ENCODE measurements at regions not wholly inside any gene's neighbourhood (a gene's known extent, or its start where the extent isn't known, plus 50 kb on each side); places are given as distances from the start of the nearest gene placed in this dataset.

GRCh38 chr3:194991338-194991654 lies 279.7 kb downstream of the XXYLT1 start:
- H2BK20ac ChIP-seq (ENCODE audit: low read depth, low read length): no peak overlapping the region
- H3K27ac ChIP-seq (ENCODE audit: insufficient read depth, low read length): no peak overlapping the region
- no peak overlapping the region for H2BK15ac ChIP-seq (ENCODE audit: low read depth, low read length)
- no peaks in the 10 kb centered on the region for H4K20me1 ChIP-seq (ENCODE audit: insufficient read depth, low read length)
- H3K4me2 ChIP-seq (ENCODE audit: low read depth, low read length): no peak overlapping the region
- dilution Hi-C loops (cut with HindIII; ENCODE audit: low sequenced_read_pairs, unreplicated experiment): no loop called here
- H2AK5ac ChIP-seq (ENCODE audit: low read depth, low read length): no peak overlapping the region
- H3K56ac ChIP-seq (ENCODE audit: extremely low read depth, insufficient read depth, low read length): no peak overlapping the region
- no CpG with 5 or more reads among the region's 4 CpGs for WGBS, 2 experiments (ENCODE audit: extremely low coverage in 2 of 2, insufficient read length in 1 of 2)
- no peaks in the 10 kb centered on the region for H3K36me3 ChIP-seq (ENCODE audit: control insufficient read depth, insufficient read depth, low read length)
- no peak overlapping the region for H3K9ac ChIP-seq (ENCODE audit: low read depth, low read length)
- no peak overlapping the region for H3K23ac ChIP-seq (ENCODE audit: low read depth, low read length)
- in situ Hi-C loops (cut with MboI; ENCODE audit: low sequenced_read_pairs): no loop called here
- DNase-seq: no peak
- H4K91ac ChIP-seq (ENCODE audit: insufficient read depth, low read depth, low read length): no peak overlapping the region
- H3K4ac ChIP-seq (ENCODE audit: low read depth, low read length): no peak overlapping the region
- H3K4me1 ChIP-seq (ENCODE audit: control insufficient read depth, insufficient read depth, low read length): no peaks in the 10 kb centered on the region
- ChIA-PET CTCF (no interaction called here), POLR2A (ENCODE audit: unreplicated experiment) (interaction anchor here (0.6 kb wide), 1 partner anchor 16 kb away, joined by 5 read pairs; no protein-coding TSS in a partner anchor)
- no peak overlapping the region for H4K5ac ChIP-seq (ENCODE audit: low read depth, low read length)
- H3K18ac ChIP-seq (ENCODE audit: low read depth, low read length): no peak overlapping the region
- no TSS peak for BruUV-seq (replicated peaks)
- no peak overlapping the region for H2BK5ac ChIP-seq (ENCODE audit: low read depth, low read length, poor library complexity, severe bottlenecking)
- H3K9me1 ChIP-seq (ENCODE audit: insufficient read depth, low read length): no peaks in the 10 kb centered on the region
- H3K9me3 ChIP-seq (ENCODE audit: control insufficient read depth, insufficient read depth, low read length): no peaks in the 10 kb centered on the region
- TF ChIP-seq MAFK (IDR thresholded peaks at IDR 0.05; ENCODE audit: low read depth, low read length): no peak
- no peak for TF ChIP-seq POLR2A (IDR thresholded peaks at IDR 0.05; ENCODE audit: low read depth, low read length)
- TF ChIP-seq SMC3 (IDR thresholded peaks at IDR 0.05; ENCODE audit: low read depth, low read length): no peak
- no peak for TF ChIP-seq RAD21 (IDR thresholded peaks at IDR 0.05; ENCODE audit: low read length)
- TF ChIP-seq RCOR1 (IDR thresholded peaks at IDR 0.05; ENCODE audit: insufficient replicate concordance, low read length): no peak
- TF ChIP-seq BHLHE40 (IDR thresholded peaks at IDR 0.05; ENCODE audit: low read depth, low read length): no peak
- no peak for TF ChIP-seq RFX5 (IDR thresholded peaks at IDR 0.05; ENCODE audit: low read depth, low read length)
- no peak for TF ChIP-seq CHD1 (IDR thresholded peaks at IDR 0.05; ENCODE audit: low read depth, low read length)
- no peak for TF ChIP-seq MXI1 (IDR thresholded peaks at IDR 0.05; ENCODE audit: borderline replicate concordance, low read depth, low read length)
- TF ChIP-seq, protein P1, sequence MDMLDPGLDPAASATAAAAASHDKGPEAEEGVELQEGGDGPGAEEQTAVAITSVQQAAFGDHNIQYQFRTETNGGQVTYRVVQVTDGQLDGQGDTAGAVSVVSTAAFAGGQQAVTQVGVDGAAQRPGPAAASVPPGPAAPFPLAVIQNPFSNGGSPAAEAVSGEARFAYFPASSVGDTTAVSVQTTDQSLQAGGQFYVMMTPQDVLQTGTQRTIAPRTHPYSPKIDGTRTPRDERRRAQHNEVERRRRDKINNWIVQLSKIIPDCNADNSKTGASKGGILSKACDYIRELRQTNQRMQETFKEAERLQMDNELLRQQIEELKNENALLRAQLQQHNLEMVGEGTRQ (IDR thresholded peaks at IDR 0.05; ENCODE audit: low read depth, low read length): no peak
- TF ChIP-seq, protein P2, sequence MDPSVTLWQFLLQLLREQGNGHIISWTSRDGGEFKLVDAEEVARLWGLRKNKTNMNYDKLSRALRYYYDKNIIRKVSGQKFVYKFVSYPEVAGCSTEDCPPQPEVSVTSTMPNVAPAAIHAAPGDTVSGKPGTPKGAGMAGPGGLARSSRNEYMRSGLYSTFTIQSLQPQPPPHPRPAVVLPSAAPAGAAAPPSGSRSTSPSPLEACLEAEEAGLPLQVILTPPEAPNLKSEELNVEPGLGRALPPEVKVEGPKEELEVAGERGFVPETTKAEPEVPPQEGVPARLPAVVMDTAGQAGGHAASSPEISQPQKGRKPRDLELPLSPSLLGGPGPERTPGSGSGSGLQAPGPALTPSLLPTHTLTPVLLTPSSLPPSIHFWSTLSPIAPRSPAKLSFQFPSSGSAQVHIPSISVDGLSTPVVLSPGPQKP (IDR thresholded peaks at IDR 0.05; ENCODE audit: borderline replicate concordance, low read depth, low read length): no peak
- TF ChIP-seq CEBPB (IDR thresholded peaks at IDR 0.05; ENCODE audit: low read depth, low read length): no peak
- no peak for TF ChIP-seq MAZ (IDR thresholded peaks at IDR 0.05; ENCODE audit: borderline replicate concordance, low read depth, low read length)
- TF ChIP-seq NFE2L2 (IDR thresholded peaks at IDR 0.05; ENCODE audit: low read depth, low read length): no peak
- TF ChIP-seq FOS (IDR thresholded peaks at IDR 0.05; ENCODE audit: low read depth, low read length): no peak
- TF ChIP-seq, protein P3, sequence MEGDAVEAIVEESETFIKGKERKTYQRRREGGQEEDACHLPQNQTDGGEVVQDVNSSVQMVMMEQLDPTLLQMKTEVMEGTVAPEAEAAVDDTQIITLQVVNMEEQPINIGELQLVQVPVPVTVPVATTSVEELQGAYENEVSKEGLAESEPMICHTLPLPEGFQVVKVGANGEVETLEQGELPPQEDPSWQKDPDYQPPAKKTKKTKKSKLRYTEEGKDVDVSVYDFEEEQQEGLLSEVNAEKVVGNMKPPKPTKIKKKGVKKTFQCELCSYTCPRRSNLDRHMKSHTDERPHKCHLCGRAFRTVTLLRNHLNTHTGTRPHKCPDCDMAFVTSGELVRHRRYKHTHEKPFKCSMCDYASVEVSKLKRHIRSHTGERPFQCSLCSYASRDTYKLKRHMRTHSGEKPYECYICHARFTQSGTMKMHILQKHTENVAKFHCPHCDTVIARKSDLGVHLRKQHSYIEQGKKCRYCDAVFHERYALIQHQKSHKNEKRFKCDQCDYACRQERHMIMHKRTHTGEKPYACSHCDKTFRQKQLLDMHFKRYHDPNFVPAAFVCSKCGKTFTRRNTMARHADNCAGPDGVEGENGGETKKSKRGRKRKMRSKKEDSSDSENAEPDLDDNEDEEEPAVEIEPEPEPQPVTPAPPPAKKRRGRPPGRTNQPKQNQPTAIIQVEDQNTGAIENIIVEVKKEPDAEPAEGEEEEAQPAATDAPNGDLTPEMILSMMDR (conservative IDR thresholded peaks at IDR 0.05; ENCODE audit: low read depth, low read length): no peak
- no peak overlapping the region for H2BK120ac ChIP-seq (ENCODE audit: low read depth, low read length)
- peaks cover 23% of the 10 kb centered on the region for H3K27me3 ChIP-seq (ENCODE audit: control insufficient read depth, insufficient read depth, low read length)
- H4K8ac ChIP-seq (ENCODE audit: low read depth in 2 of 2, low read length in 2 of 2): no peak overlapping the region
- no peak for ATAC-seq (ENCODE audit: low read depth)
- H2AFZ ChIP-seq (replicated peaks; ENCODE audit: low read length, poor library complexity): no peak overlapping the region
- no peak overlapping the region for H3K4me3 ChIP-seq (ENCODE audit: insufficient read depth, low read depth, low read length)
- H3K14ac ChIP-seq (replicated peaks; ENCODE audit: low read depth, low read length): no peak overlapping the region
- H2AK9ac ChIP-seq (replicated peaks; ENCODE audit: low read depth, low read length, poor library complexity): no peak overlapping the region
- intact Hi-C loops (cut with micrococcal nuclease): no loop called here
- no peaks in the 10 kb centered on the region for H3K79me1 ChIP-seq (ENCODE audit: low read depth in 1 of 2, low read length in 2 of 2)

Data from IMR-90 (cell line).